GM12878 (cell line): ENCODE measurements at regions not wholly inside any gene's neighbourhood (a gene's known extent, or its start where the extent isn't known, plus 50 kb on each side); places are given as distances from the start of the nearest gene placed in this dataset.

Source experiments
- ATAC-seq: fragments of 200-7000 bp; cut with Tn5 transposase; 3 replicates; pipeline ENCODE4 v1.9.1; 2020; ENCODE audit warnings: mild to moderate bottlenecking, moderate library complexity
- BruUV-seq: library from RNA; stranded (reverse); fragments of 400-500 nt; replicated peaks from 2 replicates; lab custom pipeline; 2021; lab: Mats Ljungman, UMichigan
- CTCF ChIA-PET: fragments of 300-600 bp; sonication (Branson Sonifier 250); formaldehyde crosslinking; extraction: SDS; loops from one replicate; lab custom pipeline; 2021; ENCODE audit warnings: inconsistent platforms; lab: Yijun Ruan, JAX
- POLR2A ChIA-PET: fragments of 350-600 bp; formaldehyde crosslinking; extraction: SDS; loops from one replicate; lab custom pipeline; 2021; ENCODE audit warnings: inconsistent platforms; lab: Charles Lee
- RAD21 ChIA-PET: fragments of 300-600 bp; sonication (Branson Sonifier 250); formaldehyde crosslinking; loops from one replicate; lab custom pipeline; 2023; ENCODE audit warnings: antibody characterized with exemption; ENCODE audit not compliant: unreplicated experiment; lab: Charles Lee
- SMC1A ChIA-PET: fragments of 300-600 bp; sonication (Branson Sonifier 250); formaldehyde crosslinking; loops from one replicate; lab custom pipeline; 2023; ENCODE audit not compliant: unreplicated experiment, uncharacterized antibody; lab: Charles Lee
- DNase-seq: peaks from one replicate; pipeline ENCODE4 v3.0.0-alpha.2; 2011; ENCODE audit warnings: low read depth, low spot score
- FAIRE-seq: peaks from 3 replicates; lab custom pipeline; 2011; peaks lifted over from hg19 to GRCh38; lab: Jason Lieb, UNC
- H2AFZ ChIP-seq: 2 replicates; pipeline ENCODE4 v1.6.0; 2011; ENCODE audit warnings: low read depth, low read length, control low read depth; ENCODE audit not compliant: control insufficient read depth
- H3K27ac ChIP-seq: 2 replicates; pipeline ENCODE4 v1.5.1; 2011; ENCODE audit warnings: control low read depth; ENCODE audit not compliant: control insufficient read depth, insufficient read depth
- H3K27me3 ChIP-seq, 2 experiments: replicated peaks in 1 of 2; 2 replicates each; pipeline versions ENCODE4 v1.6.0 to v1.6.1; 2011; ENCODE audit warnings: low read length in 1 of 2; ENCODE audit not compliant: control insufficient read depth in 2 of 2, insufficient read depth in 2 of 2
- H3K36me3 ChIP-seq, 2 experiments: 2 replicates each; pipeline ENCODE4 v1.5.1; 2011; ENCODE audit warnings: low read length in 1 of 2; ENCODE audit not compliant: control insufficient read depth in 2 of 2, insufficient read depth in 2 of 2
- H3K4me1 ChIP-seq: 2 replicates; pipeline ENCODE4 v1.6.1; 2011; ENCODE audit warnings: mild to moderate bottlenecking, low read length, moderate library complexity, mixed read lengths; ENCODE audit not compliant: control insufficient read depth, insufficient read depth
- H3K4me2 ChIP-seq: 2 replicates; pipeline ENCODE4 v1.6.0; 2011; ENCODE audit warnings: control low read depth; ENCODE audit not compliant: control insufficient read depth, insufficient read depth
- H3K4me3 ChIP-seq: fragments of 200-600 bp; sonication (generic); 2 replicates; pipeline ENCODE4 v1.5.1; 2016
- H3K79me2 ChIP-seq: 2 replicates; pipeline ENCODE4 v1.6.0; 2011; ENCODE audit warnings: low read length; ENCODE audit not compliant: control insufficient read depth, insufficient read depth
- H3K9ac ChIP-seq: 2 replicates; pipeline ENCODE4 v1.8.0; 2011; ENCODE audit warnings: low read length, control low read depth, mixed read lengths; ENCODE audit not compliant: control insufficient read depth, insufficient read depth
- H3K9me3 ChIP-seq: replicated peaks from 3 replicates; pipeline ENCODE4 v1.5.1; 2011; ENCODE audit warnings: mild to moderate bottlenecking, low read length; ENCODE audit not compliant: control insufficient read depth, insufficient read depth
- H4K20me1 ChIP-seq: 2 replicates; pipeline ENCODE4 v1.6.0; 2011; ENCODE audit not compliant: control insufficient read depth, insufficient read depth
- CBFB ChIP-seq: IDR thresholded peaks from 2 replicates; pipeline ENCODE4 v1.6.1; 2016; ENCODE audit warnings: antibody characterized with exemption, low read depth
- CEBPB ChIP-seq, 2 experiments: fragments of 150-350 bp in 1 of 2; IDR thresholded peaks; 2 replicates each; pipeline ENCODE4 v1.6.1; 2012 to 2014; ENCODE audit warnings: low read depth in 2 of 2, low read length in 2 of 2, borderline replicate concordance in 1 of 2, inconsistent platforms in 1 of 2
- CEBPZ ChIP-seq: fragments of 150-350 bp; IDR thresholded peaks from 2 replicates; pipeline ENCODE4 v1.6.1; 2016; ENCODE audit warnings: low read depth, low read length
- CREB1 ChIP-seq: IDR thresholded peaks from 2 replicates; pipeline ENCODE4 v1.6.1; 2012; ENCODE audit warnings: low read depth, mild to moderate bottlenecking, inconsistent platforms
- EED ChIP-seq: sonication (generic); IDR thresholded peaks from 2 replicates; pipeline ENCODE4 v1.6.1; 2016; ENCODE audit warnings: antibody characterized with exemption, low read depth
- FOXK2 ChIP-seq: fragments of 450-650 bp; IDR thresholded peaks from 2 replicates; pipeline ENCODE4 v1.6.1; 2017; ENCODE audit warnings: mild to moderate bottlenecking, moderate library complexity
- IKZF1 ChIP-seq: fragments of 450-650 bp; conservative IDR thresholded peaks from 2 replicates; pipeline ENCODE4 v1.6.1; 2017; ENCODE audit warnings: antibody characterized with exemption, mild to moderate bottlenecking
- PBX3 ChIP-seq: IDR thresholded peaks from 2 replicates; pipeline ENCODE4 v1.6.1; 2011; ENCODE audit warnings: mild to moderate bottlenecking, low read depth, low read length, moderate library complexity; ENCODE audit not compliant: insufficient replicate concordance
- POU2F2 ChIP-seq: IDR thresholded peaks from 3 replicates; pipeline ENCODE4 v1.6.1; 2011; ENCODE audit warnings: low read depth, mild to moderate bottlenecking, low read length, borderline replicate concordance
- SMAD1 ChIP-seq: fragments of 450-650 bp; IDR thresholded peaks from 2 replicates; pipeline ENCODE4 v1.6.1; 2018; ENCODE audit warnings: mild to moderate bottlenecking, low read depth; ENCODE audit not compliant: partially characterized antibody
- YBX1 ChIP-seq: fragments of 450-650 bp; IDR thresholded peaks from 2 replicates; pipeline ENCODE4 v1.6.1; 2016; ENCODE audit warnings: antibody characterized with exemption
- ZNF274 ChIP-seq: IDR thresholded peaks from one replicate; pipeline ENCODE4 v1.8.0; 2011; ENCODE audit not compliant: insufficient read length, insufficient read depth
- ZZZ3 ChIP-seq: IDR thresholded peaks from 2 replicates; pipeline ENCODE4 v1.6.1; 2011; ENCODE audit warnings: low read depth; ENCODE audit not compliant: control insufficient read depth, insufficient read length
- WGBS: methylation state at CpG from one replicate; pipeline ENCODE4 v1.1.6; 2016; ENCODE audit warnings: low lambda C conversion rate; ENCODE audit not compliant: insufficient replicate concordance, insufficient coverage; ENCODE audit errors: missing lambda C conversion rate; 5-methylcytosine and 5-hydroxymethylcytosine counted together
- in situ Hi-C: fragments of 300-500 bp; cut with MboI; formaldehyde crosslinking; loops from 9 replicates; pipeline ENCODE4 v1.14.3; 2018; ENCODE audit warnings: mixed read lengths
- intact Hi-C: fragments of 100-400 bp; cut with micrococcal nuclease; formaldehyde crosslinking; loops from one replicate; pipeline ENCODE4 v1.14.2; 2022; ENCODE audit not compliant: unreplicated experiment

- Histone ChIP-seq H3K4me2 (peak overlapping the region; percentile 70), H3K79me2 (no peaks in the 10 kb centered on the region)
- in situ Hi-C loops = loop anchor here (5.0 to 25.0 kb wide), 2 partner anchors 230 to 1055 kb away; no protein-coding TSS in a partner anchor
- TF ChIP-seq CEBPZ (no peak), YBX1 (no peak), ZZZ3 (no peak), IKZF1 (peak; percentile 67), FOXK2 (no peak), CREB1 (no peak), SMAD1 (no peak), CBFB (0 out of 2 replicates have a peak, but pooled peaks have one; percentile 10), EED (peak; percentile 67), POU2F2 (no peak), ZNF274 (no peak), PBX3 (peak; percentile 1), CEBPB (IDR thresholded peaks at IDR 0.05; ENCODE audit: borderline replicate concordance in 1 of 2, low read depth in 2 of 2, low read length in 2 of 2) (no peak)
Measured at GRCh38 chr7:25967278-25968204, 184.5 kb upstream of the NFE2L3 start.

More at GRCh38 chr7:25967278-25968204, 184.5 kb upstream of the NFE2L3 start:
- CTCF ChIA-PET = interaction anchor here (0.6 to 6.3 kb wide), 13 partner anchors 8 to 395 kb away, joined by 3 to 83 read pairs (median 5); no protein-coding TSS in a partner anchor
- RAD21 ChIA-PET = interaction anchor here (0.7 to 3.7 kb wide), 22 partner anchors 8 to 1116 kb away, joined by 3 to 46 read pairs (median 4); partner anchors contain the start of gene NFE2L3
- 0 out of 2 replicates have a peak overlapping the region, but pooled peaks have one; percentile 10 for H3K4me3 ChIP-seq
- FAIRE-seq (no peak), DNase-seq (peak; percentile 64), ATAC-seq (peak; percentile 67)
- SMC1A ChIA-PET = interaction anchor here (0.6 to 7.9 kb wide), 26 partner anchors 9 to 398 kb away, joined by 3 to 132 read pairs (median 3); partner anchors contain the start of genes CBX3 and HNRNPA2B1
- no peaks in the 10 kb centered on the region for H3K27me3 ChIP-seq
- no peaks in the 10 kb centered on the region for H3K9me3 ChIP-seq
- H3K9ac ChIP-seq = peak overlapping the region; percentile 38
- TSS peak; percentile 90 for BruUV-seq
- H3K36me3 ChIP-seq = no peaks in the 10 kb centered on the region
- H3K4me1 ChIP-seq = peaks cover 60% of the 10 kb centered on the region
- H3K27ac ChIP-seq = peak overlapping the region; percentile 91
- WGBS = 2% methylated on average over 4 of the region's 4 CpGs
- peak overlapping the region; percentile 44 for H2AFZ ChIP-seq
- intact Hi-C loops = loop anchor here (1.0 to 5.0 kb wide), 8 partner anchors 16 to 895 kb away; partner anchors contain the start of genes CBX3, HNRNPA2B1, SKAP2 and SNX10
- POLR2A ChIA-PET = interaction anchor here (0.6 to 3.9 kb wide), 18 partner anchors 9 to 234 kb away, joined by 3 to 23 read pairs (median 4); partner anchors contain the start of genes CBX3, HNRNPA2B1 and NFE2L3
- no peaks in the 10 kb centered on the region for H4K20me1 ChIP-seq
